ENCODE measurements at regions not wholly inside any gene's neighbourhood (a gene's known extent, or its start where the extent isn't known, plus 50 kb on each side); places are given as distances from the start of the nearest gene placed in this dataset.
"Not testable (repeated sequence)": the region's sequence is repeated elsewhere in the genome, so short reads cannot be mapped to it uniquely, and the experiment has no call there.

- DNase-seq = not testable (repeated sequence)
These were observed 325.1 kb upstream of the CHRNA7 start for GRCh38 chr15:31705076-31705678.

GRCh38 chr15:31707944-31708702, 322.2 kb upstream of the CHRNA7 start:
- DNase-seq = not testable (repeated sequence)

GRCh38 chr15:31708703-31709327, 321.5 kb upstream of the CHRNA7 start:
- not testable (repeated sequence) for DNase-seq

- DNase-seq = not testable (repeated sequence)
These were observed 320.8 kb upstream of the CHRNA7 start for GRCh38 chr15:31709479-31709878.

- DNase-seq = not testable (repeated sequence)
These were observed 319.5 kb upstream of the CHRNA7 start for GRCh38 chr15:31710806-31711205.

- not testable (repeated sequence) for DNase-seq
These were observed 315.1 kb upstream of the CHRNA7 start for GRCh38 chr15:31715208-31715607.

- not testable (repeated sequence) for DNase-seq
These were observed 311.7 kb upstream of the CHRNA7 start for GRCh38 chr15:31718625-31719024.

- DNase-seq = not testable (repeated sequence)
These were observed 310.8 kb upstream of the CHRNA7 start for GRCh38 chr15:31719396-31720022.

GRCh38 chr15:31723019-31723418, 307.3 kb upstream of the CHRNA7 start:
- not testable (repeated sequence) for DNase-seq

- not testable (repeated sequence) for DNase-seq
These were observed 305.4 kb upstream of the CHRNA7 start for GRCh38 chr15:31724903-31725302.

GRCh38 chr15:31725619-31726018, 304.7 kb upstream of the CHRNA7 start:
- DNase-seq = not testable (repeated sequence)

- no peak for DNase-seq
These were observed 302.7 kb upstream of the CHRNA7 start for GRCh38 chr15:31727612-31728011.

GRCh38 chr15:31732726-31733125, 297.6 kb upstream of the CHRNA7 start:
- DNase-seq = peak; percentile 6

- no peak for DNase-seq
These were observed 296.9 kb upstream of the CHRNA7 start for GRCh38 chr15:31733424-31733823.

- DNase-seq = peak; percentile 62
These were observed 290.1 kb upstream of the CHRNA7 start for GRCh38 chr15:31740203-31740602.

GRCh38 chr15:31745841-31746240, 284.5 kb upstream of the CHRNA7 start:
- DNase-seq = no peak

GRCh38 chr15:31752065-31752762, 278.1 kb upstream of the CHRNA7 start:
- peak; percentile 53 for DNase-seq

- DNase-seq = no peak
These were observed 277.4 kb upstream of the CHRNA7 start for GRCh38 chr15:31752905-31753304.

- DNase-seq = peak; percentile 29
These were observed 272.2 kb upstream of the CHRNA7 start for GRCh38 chr15:31758126-31758525.

GRCh38 chr15:31768055-31768454, 262.3 kb upstream of the CHRNA7 start:
- no peak for DNase-seq

GRCh38 chr15:31774045-31774444, 256.3 kb upstream of the CHRNA7 start:
- DNase-seq = no peak

- DNase-seq = no peak
These were observed 254.3 kb upstream of the CHRNA7 start for GRCh38 chr15:31776039-31776438.

GRCh38 chr15:31781261-31781660, 249.1 kb upstream of the CHRNA7 start:
- DNase-seq = no peak

Data from fibroblast of skin of scalp (primary cell).